HG03103 (cell line): ENCODE measurements at regions not wholly inside any gene's neighbourhood (a gene's known extent, or its start where the extent isn't known, plus 50 kb on each side); places are given as distances from the start of the nearest gene placed in this dataset.
"Not testable (repeated sequence)": the region's sequence is repeated elsewhere in the genome, so short reads cannot be mapped to it uniquely, and the experiment has no call there.

Experiments
- ATAC-seq: cut with Tn5 transposase; IDR thresholded peaks from one replicate; pipeline ENCODE4 v1.9.1; 2021; ENCODE audit warnings: low read depth; ENCODE audit not compliant: unreplicated experiment

DNA sequence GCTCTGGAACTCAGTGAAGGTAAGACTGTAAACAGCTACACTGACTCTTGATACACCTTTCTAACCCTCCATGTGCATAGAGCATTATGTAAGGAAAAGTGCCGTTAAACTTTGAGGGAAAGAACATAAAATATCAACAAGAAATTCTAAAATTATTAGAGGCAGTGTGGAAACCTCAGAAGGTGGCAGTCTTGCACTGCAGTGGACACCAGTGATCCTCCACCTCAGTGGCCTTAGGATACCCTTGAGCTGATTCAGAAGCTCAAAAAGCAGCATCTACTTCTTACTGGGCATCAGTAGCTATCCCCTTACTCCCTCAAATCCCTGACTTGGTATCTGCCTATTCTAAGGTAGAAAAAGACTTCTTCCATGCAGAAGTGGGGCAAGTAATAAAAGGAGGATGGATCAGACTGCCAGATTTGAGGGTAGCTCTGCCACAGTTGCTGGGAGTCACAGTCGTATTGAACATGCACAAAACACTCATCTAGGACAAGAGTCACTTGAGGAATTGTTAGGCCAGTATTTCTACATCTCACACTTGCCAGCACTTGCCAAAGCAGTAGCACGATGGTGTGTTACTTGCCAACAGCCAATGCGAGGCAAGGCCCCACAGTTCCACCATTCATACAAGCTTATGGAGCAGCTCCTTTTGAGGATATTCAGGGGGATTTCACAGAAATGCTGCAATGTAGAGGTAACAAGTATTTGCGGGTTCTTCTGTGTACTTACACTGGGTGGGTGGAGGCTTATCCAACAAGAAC is 529.4 kb upstream of the TSPY4 start:
- ATAC-seq: no peak

DNA sequence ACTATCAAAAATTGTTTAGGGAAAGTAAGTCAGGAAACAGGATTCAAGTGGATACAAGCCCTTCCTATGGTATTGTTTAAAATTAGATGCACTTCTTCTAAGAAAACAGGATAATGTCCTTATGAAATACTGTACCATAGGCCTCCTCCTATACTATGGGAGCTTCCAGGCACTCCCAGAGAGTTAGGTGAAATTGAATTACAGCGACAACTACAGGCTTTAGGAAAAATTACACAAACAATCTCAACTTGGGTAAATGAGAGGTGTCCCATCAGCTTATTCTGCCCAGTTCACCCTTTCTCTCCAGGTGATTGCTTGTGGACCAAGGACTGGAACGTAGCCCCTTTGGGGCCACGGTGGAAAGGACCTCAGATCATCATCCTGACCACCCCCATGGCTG is 528.7 kb upstream of the TSPY4 start:
- no peak for ATAC-seq

GRCh38 chrY:8809076-8809475 is 528.2 kb upstream of the TSPY4 start:
- ATAC-seq: no peak

DNA sequence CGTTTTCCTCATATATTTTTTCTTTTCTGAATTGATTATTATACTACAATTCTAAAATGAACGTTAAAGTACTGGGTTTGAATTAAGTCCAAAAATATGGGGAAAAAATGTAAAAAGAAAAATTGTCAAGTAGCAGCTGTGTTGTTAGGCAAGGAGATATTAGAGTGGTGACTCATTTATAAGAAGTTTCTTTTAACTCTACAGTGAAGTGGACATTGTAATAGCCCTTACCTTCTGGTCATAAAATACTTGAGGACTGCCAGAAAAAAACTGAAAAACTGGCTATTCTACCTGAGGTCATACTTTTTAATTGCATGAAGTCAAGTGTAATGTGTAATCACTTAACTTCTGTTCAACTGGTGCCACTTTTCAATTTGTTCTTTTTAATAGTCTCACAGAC is 523.1 kb upstream of the TSPY4 start:
- no peak for ATAC-seq

DNA sequence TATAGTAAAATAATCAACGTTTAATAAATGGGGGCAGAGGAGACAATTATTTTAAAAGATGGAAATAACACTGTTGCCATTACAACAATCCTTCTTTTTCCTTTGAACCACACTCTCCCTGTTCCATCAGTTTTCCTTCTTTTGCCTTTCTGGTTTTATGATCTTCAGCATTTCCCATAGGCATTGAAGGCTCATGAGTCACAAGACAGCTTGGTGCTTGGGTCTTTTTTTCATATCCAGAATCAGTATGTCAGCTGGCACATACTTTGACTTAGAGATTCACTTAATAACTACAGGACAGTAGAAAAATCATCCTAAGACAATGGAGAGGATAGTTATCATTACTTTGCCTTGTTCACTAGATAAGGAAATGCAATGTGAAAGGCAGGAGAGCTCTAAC is 521.6 kb upstream of the TSPY4 start:
- no peak for ATAC-seq

- ATAC-seq: no peak
Measured at GRCh38 chrY:8820032-8820431, 517.2 kb upstream of the TSPY4 start.

DNA sequence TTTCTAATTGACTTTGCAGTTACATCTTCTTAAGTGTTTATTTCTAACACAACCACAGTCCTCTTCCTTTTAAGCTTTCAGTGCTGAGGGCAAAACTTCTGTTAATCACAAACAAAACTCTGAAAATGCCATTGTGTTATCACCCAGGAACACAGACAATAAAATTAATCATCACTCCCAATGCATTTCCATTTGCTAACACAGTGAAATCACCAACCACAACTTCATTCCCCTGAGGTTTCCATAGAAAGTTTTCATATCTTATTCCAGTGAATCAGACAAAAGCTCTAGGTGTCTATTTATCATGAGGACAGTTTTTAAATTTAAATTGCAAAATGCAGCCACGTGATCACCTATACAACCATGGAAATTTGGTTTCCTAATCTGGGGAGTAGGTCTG is 516.2 kb upstream of the TSPY4 start:
- no peak for ATAC-seq

DNA sequence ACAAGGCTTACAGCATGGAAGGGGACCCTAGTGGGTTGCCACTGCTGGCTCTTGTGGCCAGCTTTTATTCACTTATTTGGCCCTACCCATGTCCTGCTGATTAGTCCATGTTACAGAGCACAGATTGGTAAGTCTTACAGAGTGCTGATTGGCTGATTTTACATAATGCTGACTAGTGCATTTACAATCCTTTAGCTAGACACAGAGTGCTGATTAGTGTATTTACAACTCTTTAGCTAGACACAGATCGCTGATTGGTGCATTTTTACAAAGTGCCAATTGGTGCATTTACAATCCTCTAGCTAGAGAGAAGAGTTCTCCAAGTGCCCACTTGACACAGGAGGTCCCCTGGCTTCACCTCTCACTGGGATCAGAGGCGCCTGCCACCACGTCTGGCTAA is 485.0 kb upstream of the TSPY4 start:
- ATAC-seq: no peak

DNA sequence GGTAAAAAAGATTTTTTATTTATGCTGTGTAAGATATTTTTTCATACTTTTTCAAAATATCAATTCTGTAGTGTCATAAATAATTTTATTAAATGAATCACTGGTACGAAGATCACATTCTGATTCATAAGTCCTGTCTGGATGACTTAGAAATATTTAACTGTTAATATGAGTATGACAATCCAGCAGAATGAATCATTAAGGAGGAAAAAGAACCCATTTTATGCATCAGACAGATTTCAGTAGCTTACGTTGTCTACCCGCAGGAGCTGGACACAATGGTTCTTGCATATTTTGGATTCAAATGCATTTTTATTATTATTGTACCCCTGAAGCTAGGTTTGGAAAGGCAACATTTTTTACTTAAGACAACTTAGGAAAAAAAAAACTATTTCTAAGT is 448.9 kb upstream of the TSPY4 start:
- ATAC-seq: no peak

DNA sequence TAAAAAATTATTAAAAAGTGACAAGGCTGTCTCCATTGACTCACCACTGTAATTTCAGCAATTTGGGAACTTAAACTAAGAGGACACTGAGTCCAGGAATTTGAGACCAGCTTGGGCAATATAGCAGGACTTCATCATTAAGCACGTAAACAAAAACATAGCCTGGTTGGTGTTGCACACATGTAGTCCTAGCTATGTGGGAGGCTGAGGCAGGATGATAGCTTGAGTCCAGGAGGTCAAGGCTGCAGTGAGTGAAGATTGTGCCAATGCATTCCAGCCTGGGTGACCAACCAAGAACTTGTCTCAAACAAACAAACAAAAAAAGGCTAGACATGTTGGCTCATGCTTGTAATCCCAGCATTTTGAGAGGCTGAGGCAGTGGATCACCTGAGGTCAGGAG is 439.4 kb upstream of the TSPY4 start:
- ATAC-seq: no peak

GRCh38 chrY:8905141-8905540 is 432.1 kb upstream of the TSPY4 start:
- ATAC-seq: no peak

DNA sequence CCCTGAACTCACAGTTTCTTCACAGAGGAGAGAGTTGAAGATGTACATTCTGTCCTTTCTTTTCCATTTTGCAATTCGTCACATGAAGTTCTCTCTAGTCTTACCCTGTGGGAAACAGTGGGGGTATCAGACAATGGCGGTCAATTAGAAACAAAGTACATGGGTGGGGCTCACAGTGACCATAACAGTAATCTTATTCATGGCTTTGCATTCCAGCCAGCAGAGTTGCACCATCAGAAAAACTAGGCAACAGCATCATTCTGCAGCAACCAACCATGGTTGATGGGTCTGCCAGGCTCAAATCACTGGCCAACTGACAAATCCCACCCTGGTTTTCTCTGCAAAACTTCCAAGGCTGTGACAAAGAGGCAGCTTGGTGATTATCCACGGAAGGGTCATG is 414.7 kb upstream of the TSPY4 start:
- ATAC-seq: not testable (repeated sequence)
